Ecto neural progenitor cell (in vitro differentiated cells): ENCODE measurements at regions not wholly inside any gene's neighbourhood (a gene's known extent, or its start where the extent isn't known, plus 50 kb on each side); places are given as distances from the start of the nearest gene placed in this dataset.
"Not testable (repeated sequence)": the region's sequence is repeated elsewhere in the genome, so short reads cannot be mapped to it uniquely, and the experiment has no call there.

Source experiments
- DNase-seq: peaks from one replicate; pipeline ENCODE4 v3.0.0-alpha.2; 2018; ENCODE audit warnings: low spot score

DNA sequence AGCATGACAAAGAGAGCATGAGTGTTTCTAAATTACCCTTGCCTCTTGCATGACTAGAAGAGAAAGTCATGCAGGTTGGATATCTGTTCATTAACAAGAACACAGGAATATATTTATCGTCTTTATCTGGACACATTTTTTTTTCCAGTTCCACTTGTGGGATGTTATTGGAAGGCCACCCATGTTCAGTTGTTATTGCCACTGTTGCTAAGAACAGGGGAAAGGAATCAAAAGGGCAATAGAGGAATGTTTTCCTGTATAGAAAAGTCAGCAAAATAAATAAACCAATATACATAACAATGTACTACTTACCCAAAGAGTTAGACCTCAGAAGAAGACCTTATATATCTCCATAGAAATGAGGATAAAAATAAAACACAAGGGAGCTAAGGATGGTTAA, 270.1 kb downstream of the QDPR start:
- DNase-seq, result no peak

DNA sequence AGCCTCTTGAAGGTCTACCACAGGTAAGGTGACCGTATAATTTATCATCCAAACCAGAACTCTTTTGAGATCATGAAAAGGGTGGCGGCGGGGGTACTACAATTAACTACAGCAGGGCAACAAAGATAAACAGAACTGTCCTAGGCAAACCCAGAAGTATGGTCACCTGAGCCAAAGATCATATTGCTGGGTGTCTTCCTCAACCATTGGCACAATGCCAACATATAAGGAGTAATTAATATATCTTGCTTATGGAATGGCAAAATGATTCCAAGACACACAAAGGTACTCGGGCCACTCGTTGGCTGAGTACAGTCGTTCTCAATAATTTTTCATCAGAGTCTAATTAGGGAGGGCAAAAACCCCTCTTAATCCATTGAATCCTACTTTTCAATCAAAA, 273.3 kb downstream of the QDPR start:
- no peak for DNase-seq

- DNase-seq, result no peak
These were observed 275.2 kb downstream of the QDPR start for GRCh38 chr4:17236686-17237085.

DNA sequence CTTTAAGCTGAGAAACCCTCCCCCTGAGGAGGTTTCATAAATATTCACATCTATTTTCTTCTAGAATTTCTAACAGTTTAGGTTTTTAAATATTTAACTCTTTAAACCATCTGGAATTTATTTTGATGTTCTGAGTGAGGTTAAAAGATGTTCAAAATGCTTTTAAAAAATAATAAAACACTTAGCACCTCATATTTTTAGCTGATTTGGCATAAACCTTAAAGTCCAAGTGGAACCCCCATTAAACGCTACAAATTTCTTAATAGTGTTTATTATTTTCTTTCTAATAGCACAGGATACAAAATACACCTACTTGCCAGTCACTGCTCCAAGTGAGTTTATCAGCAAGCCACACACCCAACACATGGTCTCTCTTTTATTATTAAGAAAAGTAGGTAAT, 277.2 kb downstream of the QDPR start:
- DNase-seq, result no peak

DNA sequence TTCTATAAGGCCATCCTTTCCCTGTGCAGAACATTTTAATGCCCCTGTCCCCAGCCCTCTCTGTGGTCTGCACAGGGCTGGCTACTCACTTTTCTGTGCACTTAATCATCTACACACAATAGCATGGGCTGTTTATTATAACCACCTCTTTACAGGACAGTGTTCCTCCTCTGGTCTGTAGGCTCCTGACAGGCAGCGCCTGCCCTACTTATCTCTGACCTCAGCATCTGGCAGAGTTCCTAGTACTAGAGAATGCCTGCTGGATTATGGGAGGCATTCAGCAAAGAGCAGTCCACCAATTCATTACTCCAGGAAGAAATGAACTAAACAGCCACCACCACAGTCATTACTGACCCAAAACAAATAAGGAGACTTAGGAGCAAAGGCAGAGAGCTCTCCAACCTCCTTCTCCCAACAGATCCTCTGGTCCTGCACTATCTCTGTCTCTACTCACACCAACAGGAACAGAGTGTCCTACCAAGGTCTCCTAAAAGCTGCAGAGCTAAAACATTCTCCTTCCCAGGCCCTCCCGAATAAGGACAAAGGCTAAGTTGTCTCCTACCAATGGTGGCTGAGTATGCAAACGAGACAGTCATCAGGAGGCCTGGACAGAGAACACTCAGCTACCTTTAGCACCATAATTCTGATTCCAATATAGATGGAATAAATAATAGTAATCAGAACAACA, 279.2 kb downstream of the QDPR start:
- DNase-seq, result no peak

DNA sequence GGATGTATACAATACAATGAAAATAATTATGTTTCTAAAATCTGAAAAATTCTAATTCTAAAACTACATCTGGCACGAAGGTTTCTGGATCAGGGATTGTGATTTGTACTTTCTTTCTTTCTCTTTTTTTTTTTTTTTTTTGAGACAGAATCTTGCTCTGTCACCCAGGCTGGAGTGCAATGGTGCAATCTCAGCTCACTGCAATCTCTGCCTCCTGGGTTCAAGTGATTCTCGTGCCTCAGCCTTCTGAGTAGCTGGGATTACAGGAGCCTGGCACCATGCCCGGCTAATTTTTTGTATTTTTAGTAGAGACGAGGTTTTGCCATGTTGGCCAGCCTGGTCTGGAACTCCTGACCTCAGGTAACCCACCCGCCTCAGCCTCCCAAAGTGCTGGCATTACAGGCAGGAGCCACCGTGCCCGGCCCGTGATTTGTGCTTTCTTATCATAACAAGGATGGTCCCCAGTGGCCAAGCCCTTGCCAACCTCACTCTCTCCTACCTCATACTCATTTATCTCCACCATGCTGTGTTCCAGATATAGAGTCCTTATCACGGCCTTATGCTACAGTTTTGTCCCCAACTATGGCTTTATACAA, 279.9 kb downstream of the QDPR start:
- DNase-seq, result not testable (repeated sequence)

- DNase-seq, result no peak
These were observed 281.2 kb downstream of the QDPR start for GRCh38 chr4:17230727-17231126.

- DNase-seq, result no peak
These were observed 291.1 kb downstream of the QDPR start for GRCh38 chr4:17220816-17221215.

GRCh38 chr4:17218786-17219185, 293.1 kb downstream of the QDPR start:
- no peak for DNase-seq

DNA sequence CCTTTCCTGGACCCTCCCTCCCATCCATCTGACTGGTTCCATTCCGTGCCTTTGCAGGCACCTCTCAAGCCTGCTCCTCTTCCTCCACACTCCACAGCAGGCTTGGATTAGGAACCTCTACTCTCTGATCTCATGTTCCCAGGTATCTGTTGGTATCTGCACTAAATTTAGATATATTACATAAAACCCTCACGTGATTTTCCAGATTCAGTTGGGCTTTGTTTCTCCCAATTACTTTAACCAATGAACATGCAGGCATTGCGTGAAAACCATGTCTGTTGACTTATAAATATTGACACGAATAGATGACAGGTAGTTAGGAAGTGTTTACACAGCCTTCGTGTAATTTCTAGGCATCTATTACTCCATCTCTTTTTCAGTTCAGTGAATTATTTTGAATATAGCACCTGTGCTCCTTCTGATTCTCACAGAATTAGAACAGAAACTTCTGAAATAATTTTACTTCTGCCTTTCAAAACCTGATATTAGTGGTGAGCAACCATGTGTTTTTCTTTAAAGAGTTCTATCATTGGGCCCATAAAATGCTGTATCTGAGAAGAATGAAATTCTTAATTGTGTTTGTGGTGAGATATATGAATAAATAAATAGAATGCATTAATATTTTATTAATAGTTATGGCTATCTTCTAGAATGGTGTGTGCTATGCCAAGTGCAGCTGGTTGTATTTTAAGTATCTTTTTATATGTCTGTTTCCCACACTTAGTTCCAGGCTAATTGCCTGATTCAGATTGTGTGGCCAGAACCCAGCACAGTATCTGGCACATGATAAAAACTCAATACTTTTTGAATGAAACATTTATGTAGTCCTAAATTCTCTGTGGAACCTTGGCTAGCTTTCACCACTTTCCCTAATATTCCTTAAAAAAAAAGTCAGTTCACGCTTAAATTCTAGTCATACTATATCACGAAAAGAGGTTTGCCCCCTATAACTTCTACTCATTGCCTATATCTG, 304.8 kb downstream of the QDPR start:
- DNase-seq, result no peak

GRCh38 chr4:17204908-17205307, 306.5 kb upstream of the LDB2 start:
- no peak for DNase-seq

- DNase-seq, result no peak
These were observed 305.4 kb upstream of the LDB2 start for GRCh38 chr4:17203797-17204196.

GRCh38 chr4:17197070-17197469, 298.6 kb upstream of the LDB2 start:
- no peak for DNase-seq

- no peak for DNase-seq
These were observed 297.2 kb upstream of the LDB2 start for GRCh38 chr4:17195461-17196275.

GRCh38 chr4:17194586-17194985, 296.1 kb upstream of the LDB2 start:
- no peak for DNase-seq

- no peak for DNase-seq
These were observed 291.3 kb upstream of the LDB2 start for GRCh38 chr4:17189759-17190158.

GRCh38 chr4:17189401-17189720, 290.9 kb upstream of the LDB2 start:
- no peak for DNase-seq

- DNase-seq, result no peak
These were observed 290.3 kb upstream of the LDB2 start for GRCh38 chr4:17188547-17189400.

- no peak for DNase-seq
These were observed 289.7 kb upstream of the LDB2 start for GRCh38 chr4:17188125-17188524.

GRCh38 chr4:17187003-17187402, 288.6 kb upstream of the LDB2 start:
- no peak for DNase-seq

DNA sequence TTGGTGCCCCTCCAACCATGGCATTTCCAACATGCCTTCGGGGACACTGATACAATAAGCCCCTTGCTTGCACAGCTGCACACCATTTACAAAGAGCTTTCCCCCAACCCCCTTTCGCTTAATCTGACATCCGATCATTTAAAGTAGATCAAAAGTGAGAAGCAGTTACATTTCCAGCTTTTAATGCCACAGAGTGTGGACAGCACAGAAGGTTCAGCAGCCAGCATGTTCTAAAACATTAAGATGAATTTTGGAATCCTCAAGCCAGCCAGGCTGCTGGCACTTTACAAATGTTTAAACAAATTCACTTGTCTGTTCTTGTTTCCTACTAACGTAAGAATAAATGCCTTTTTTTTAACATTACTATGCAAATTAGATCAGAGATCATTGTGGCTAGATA, 284.4 kb upstream of the LDB2 start:
- no peak for DNase-seq
